GM18858 (cell line): ENCODE measurements at regions not wholly inside any gene's neighbourhood (a gene's known extent, or its start where the extent isn't known, plus 50 kb on each side); places are given as distances from the start of the nearest gene placed in this dataset.

Experiments used
- ATAC-seq: cut with Tn5 transposase; IDR thresholded peaks from one replicate; pipeline ENCODE4 v1.9.1; 2021; ENCODE audit not compliant: unreplicated experiment

GRCh38 chr1:80274256-80274655 lies 1267.7 kb upstream of the ADGRL4 start:
- ATAC-seq: no peak

DNA sequence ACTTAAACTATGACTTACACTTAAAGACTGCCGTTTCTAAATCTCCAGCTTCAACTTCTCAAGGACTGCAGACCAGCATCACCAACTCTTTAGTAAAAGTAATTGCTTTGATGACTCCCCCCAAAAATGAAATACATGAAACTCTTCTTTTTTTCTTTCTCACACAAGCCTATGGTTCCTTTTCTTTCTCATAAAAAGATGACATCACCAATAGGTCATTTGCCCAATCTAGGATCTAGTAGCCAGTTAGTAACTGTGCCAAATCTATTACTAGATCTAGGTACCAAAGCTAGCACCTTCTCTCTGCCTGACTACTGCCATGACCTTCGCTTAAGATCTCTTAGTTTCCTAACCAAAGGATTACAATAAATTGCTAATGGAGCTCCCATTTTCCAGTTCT lies 1266.0 kb upstream of the ADGRL4 start:
- ATAC-seq: no peak

GRCh38 chr1:80258659-80259058 lies 1252.1 kb upstream of the ADGRL4 start:
- no peak for ATAC-seq

DNA sequence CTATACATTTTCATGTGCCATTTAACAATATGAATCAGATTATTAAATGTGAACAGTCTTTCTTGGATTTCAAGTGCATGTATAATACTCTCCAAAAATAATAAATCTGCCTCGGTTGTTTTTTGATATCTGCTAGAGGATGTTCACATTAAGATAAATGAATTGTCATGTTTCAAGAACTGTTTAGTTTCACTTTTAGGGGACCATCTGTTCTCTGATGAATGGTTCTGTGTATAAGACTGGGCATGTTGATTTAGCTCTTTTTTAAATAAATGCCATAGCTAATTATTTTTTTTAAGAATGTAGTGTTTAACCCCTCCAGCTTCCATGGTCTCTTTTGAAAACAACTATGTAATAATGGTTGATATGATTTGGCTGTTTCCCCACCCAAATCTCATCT lies 1245.1 kb upstream of the ADGRL4 start:
- no peak for ATAC-seq

DNA sequence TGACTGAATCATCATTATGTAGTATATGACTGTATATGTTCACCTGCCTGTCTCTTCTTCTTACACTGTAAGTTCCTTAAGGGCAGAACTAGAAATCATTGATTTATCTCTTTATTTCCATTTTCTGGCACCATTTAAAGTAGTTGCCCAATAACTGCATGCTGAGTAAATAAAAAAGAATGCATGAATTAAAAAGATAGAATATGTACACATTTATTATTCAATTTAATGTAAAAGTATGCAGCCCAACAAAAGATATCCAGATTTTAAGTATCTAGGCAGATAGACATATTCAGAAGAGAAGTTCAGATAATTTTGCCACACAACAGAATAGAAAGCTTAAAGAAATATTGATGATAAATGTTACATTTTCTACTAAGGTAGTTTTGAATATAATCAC lies 1244.6 kb upstream of the ADGRL4 start:
- no peak for ATAC-seq

DNA sequence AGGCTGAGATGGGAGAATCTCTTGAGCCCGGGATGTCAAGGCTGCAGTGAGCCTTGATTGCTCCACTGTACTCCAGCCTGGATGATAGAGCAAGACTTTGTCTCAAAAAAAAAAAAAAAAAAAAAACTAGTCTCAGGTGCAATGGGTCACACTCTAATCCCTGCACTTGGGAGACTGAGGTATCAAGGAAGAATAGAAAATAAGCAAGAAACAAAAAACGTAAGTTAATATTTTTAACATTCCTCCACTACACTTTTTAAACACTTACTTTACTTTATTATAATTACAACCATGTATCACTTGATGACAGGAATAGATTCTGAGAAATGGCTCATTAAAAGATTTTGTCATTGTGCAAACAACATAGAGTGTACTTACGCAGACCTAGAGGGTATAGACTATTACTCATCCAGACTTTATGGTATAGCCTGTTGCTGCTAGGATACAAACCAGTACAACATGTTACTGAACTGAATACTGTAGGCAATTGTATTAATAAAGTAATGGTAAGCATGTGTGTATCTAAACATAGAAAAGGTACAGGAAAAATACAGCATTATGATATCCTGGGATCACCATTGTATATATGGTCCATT lies 1244.1 kb upstream of the ADGRL4 start:
- no peak for ATAC-seq

DNA sequence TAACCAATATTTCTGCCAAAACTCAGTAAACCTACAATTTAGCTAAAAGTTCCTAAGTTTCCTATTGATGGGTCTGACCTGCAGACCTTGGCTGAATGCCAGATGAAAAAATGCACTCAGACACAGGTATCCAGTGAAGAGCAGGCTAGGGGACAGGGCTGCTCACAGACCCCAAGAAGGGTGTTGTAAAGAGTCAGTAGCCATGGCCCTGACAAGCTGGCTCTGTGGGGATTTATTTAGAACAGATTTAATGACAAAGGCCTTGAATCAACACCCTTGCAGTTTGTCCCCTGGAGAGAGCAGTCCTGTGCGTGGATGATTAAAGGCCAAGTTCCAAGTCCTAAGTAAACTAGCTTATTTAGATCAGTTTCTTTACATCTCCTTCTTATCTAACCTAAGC lies 1243.2 kb upstream of the ADGRL4 start:
- ATAC-seq: no peak

DNA sequence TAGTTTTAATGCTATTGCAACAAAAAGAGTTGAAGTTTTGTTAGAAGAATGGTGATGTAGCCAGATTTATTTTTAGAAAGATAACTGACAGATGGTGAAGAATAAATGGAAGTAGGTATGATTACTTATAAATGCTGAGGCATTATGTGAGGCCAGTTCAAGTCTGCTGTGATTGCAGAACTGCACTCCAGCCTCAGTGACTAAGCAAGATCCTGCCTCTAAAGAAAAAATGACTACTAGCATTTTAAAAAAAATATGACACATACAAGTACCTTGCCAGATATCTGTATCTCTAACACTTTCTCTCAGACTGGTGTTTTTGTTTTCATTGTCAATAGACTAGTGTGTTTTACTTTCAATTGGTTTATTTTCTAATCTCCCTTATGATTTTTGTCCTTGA lies 1242.4 kb upstream of the ADGRL4 start:
- ATAC-seq: no peak

DNA sequence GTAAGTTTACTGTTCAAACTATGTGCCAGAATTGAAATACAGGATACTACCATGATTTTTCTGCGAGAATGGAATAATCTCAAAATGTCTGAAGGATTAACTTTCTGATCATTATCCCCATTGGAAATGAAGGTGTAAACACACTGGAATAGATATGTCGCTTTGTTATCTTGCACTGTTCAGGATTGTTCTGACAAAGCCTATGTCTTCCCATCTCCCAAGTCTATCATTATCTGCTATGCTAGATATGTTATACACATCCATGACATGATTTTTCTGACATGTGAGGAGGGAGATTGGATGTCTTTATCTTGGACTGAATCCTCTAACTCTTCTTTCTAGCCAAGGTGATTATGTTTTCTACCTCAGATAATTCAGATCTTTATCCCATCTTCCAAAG lies 1239.3 kb upstream of the ADGRL4 start:
- no peak for ATAC-seq

GRCh38 chr1:80244372-80244771 lies 1237.8 kb upstream of the ADGRL4 start:
- ATAC-seq: no peak

GRCh38 chr1:80241566-80241965 lies 1235.0 kb upstream of the ADGRL4 start:
- no peak for ATAC-seq

DNA sequence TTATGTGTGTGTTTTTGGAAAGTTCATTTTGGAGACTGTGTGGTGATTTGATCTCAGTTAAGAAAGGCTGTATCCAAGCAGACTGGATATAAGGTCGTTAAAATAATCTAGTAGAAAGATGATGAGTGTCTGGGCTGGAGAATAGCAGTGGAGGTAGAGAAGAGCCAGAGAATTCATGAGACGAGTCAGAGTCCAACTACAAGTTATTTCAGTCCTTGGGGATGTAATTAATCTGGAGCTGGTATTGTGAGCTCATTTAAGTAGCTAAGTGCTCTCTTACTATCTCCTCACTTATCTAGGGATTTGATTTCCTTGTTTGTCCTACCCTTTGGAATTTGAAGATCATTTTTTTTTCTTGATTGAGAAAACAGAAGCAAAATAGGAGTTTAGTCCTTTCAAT lies 1219.0 kb upstream of the ADGRL4 start:
- ATAC-seq: no peak

GRCh38 chr1:80221319-80221718 lies 1214.8 kb upstream of the ADGRL4 start:
- ATAC-seq: no peak

DNA sequence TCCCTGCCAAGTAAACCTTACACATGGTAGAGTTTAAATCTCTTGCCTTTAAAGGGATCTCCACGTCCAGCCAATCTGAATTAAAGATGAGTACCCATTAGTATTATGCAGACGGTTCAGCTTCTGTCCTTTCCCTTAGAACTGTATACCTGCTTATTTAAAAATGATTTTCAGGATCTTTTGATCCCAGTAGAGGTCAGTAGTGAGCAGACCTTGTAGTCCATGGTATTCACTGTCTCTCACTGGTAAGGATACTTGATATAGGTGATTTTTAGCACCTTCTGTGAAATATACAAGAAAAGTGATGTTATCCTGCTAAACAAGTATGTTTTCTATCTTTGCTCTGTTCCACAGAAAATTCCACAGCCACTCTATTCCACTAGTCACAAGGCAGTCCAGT lies 1211.6 kb upstream of the ADGRL4 start:
- peak; percentile 79 for ATAC-seq

DNA sequence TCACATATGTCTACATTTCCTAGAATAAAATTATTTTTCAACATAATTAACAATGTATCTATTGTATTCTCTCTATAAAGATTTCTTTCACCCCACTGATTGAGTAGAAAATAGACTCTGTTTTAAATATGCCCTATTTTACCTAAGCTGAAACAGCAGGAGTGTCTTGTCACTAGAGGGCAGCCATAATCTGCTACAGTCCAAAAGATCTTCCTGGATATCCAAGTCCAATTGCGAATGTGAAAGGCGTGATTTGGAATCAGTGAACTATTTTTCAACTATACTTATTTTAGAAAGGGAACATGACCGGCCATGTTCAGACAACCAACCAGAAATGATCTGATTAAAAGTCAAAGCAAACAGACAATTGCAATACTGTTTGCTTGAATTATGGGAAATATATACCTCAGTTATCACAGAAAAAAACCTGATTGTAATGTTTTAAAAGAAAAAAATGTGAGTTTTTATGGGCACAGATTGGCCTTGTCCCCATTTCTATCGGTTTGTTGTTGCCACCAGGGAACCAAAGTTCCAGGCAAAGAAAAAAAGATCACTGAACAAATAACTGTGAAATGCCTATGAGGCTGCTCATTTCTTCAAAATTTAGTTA lies 1211.0 kb upstream of the ADGRL4 start:
- ATAC-seq: no peak

- ATAC-seq: peak; percentile 40
Observed at GRCh38 chr1:80214888-80215540, 1208.5 kb upstream of the ADGRL4 start.

DNA sequence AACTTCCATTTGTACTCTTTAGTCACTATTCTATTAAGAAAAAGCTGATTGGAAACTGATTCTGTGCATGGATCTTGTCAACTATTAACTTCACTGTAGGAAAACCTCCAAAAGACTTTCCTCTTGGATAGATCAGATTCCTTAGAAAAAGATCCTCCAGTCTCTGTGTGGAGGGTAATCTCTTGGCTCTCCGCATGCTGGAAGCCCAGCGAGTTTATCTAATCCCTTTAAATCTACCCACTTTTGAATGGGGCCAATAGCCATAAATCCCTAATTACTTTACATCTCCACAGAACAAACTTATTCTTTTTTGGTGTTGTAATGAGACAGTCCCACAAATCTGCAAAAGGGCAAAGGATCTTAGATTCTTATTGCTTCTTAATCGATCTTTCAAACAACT lies 1206.4 kb upstream of the ADGRL4 start:
- ATAC-seq: no peak

- no peak for ATAC-seq
Observed at GRCh38 chr1:80211691-80212380, 1205.3 kb upstream of the ADGRL4 start.

DNA sequence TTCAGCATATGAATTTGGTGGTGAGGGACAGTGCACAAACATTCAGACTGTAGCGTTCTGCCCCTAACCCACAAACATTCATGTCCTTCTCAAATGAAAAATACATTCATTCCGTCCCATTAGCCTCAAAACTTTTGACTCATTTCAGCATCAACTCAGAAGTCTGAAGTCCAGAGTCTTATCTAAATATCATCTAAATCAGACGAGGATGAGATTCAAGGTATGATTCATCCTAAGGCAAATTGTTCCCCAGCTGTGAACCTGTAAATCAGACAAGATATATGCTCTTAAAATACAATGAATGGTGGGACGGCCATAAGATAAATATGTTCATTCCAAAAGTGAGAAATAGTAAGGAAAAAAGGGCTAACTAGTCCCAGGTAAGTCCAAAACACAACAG lies 1195.6 kb upstream of the ADGRL4 start:
- no peak for ATAC-seq

DNA sequence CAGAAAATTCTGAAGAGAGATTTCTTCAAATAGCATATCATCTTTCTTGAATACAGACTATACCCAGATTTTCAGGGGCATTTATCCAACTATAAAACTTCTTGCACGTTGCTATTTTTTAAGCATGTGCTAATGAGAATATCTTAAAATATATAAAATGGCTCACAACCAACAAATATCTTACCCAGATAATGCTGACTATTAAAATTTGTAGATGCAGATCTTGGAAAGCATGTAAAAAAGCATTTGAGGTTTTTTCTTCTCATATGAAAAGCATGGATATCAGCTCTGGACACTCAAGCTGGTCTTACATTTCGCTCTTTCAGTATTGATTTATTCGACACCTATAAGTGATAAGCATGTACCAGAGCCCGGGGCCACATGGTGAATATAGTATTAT lies 1187.7 kb upstream of the ADGRL4 start:
- ATAC-seq: no peak

DNA sequence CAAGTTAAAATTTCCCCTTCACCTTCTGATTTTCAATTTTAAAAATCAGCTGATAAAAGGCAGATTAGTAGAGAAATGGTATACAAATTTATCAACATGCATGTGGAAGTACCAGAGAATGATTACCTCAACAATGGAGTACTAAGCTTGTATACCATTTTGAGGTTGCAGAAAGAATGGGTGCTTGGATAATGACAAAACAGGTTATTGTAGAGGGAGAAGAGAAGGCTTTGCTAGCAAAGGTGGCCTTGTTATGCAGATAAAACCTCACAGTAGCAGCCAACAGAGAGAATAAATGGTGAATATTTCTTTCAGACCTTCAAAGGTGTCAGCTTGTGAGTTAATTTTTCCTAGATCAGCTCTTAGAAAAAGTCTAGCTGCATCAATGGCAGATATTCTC lies 1174.9 kb upstream of the ADGRL4 start:
- ATAC-seq: no peak

DNA sequence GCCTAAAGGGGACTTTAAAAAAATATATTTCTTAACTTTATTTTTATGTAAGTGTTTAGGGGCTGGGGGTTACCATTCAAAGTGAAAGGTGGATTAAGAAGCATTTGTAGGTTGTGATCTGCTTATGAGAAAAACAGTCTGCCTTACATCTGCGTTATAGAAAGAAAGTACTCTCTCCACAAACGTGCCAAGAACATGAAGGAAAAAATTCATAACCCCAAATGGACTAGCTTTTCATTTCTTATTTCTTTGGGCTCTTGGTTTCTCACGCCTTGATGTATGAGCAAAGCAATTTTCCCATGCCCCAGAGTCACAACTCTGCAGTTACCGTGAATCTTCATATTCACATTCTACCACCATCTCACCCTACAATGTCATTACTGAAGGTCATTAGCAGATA lies 1165.1 kb upstream of the ADGRL4 start:
- ATAC-seq: no peak
